Endometrial microvascular endothelial cells (primary cell): ENCODE measurements at regions not wholly inside any gene's neighbourhood (a gene's known extent, or its start where the extent isn't known, plus 50 kb on each side); places are given as distances from the start of the nearest gene placed in this dataset.

Experiments used
- in situ Hi-C: cut with HindIII; loops from 2 replicates; pipeline ENCODE4 v1.10.0; 2017; ENCODE audit warnings: low sequenced_read_pairs, low pct_unique_long_range_greater_than_20kb; ENCODE audit errors: inconsistent ontology term

DNA sequence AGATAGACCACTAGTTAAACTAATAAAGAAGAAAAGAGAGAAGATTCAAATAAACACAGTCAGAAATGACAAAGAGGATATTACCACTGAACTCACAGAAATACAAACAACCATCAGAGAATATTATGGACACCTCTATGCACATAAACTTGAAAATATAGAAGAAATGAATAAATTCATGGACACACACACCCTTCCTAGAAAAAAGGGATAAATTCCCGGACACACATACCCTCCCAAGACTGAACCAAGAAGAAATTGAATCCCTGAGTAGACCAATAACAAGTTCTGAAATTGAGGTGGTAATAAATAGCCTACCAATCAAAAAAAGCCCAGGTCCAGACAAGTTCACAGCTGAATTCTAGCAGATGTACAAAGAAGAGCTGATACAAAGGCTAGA, 187.9 kb downstream of the SEC23A start:
- in situ Hi-C loops: no loop called here

DNA sequence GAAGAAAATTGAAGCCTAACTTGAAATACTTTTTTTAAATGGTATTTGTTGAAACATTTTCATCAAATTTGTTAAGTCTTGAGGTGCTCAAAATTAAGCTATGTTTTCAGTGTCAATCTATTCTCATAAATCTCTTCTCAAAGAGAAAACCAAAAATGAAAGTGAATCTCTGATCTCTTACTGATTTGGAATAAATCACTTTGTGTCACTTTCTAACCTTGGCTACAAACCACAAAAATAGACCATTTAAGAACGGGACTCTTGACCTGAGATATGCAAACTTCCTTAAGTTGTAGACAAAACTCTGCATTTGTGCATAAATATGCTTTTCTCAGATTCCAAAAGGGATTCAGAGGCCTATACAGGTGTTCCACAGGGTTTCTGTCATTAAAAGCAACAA, 192.9 kb downstream of the SEC23A start:
- in situ Hi-C loops: no loop called here

DNA sequence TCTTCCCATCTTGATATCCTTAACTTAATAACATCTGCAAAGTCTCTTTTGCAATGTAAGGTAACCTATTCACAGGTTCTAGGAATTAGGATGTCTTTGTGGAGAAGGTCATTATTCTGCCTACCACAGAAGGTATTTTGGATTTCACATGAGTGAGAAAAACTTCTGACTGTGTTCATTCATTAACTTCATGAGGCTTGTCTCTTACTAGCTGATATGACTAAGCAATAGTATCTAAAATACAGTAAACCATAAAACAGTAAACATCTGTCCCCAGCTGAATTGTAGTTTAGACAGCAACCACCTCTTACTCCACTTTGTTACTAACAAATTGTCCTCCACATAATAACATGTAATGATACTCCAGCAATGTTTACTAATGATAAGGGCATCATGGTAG, 198.1 kb downstream of the SEC23A start:
- in situ Hi-C loops: no loop called here

DNA sequence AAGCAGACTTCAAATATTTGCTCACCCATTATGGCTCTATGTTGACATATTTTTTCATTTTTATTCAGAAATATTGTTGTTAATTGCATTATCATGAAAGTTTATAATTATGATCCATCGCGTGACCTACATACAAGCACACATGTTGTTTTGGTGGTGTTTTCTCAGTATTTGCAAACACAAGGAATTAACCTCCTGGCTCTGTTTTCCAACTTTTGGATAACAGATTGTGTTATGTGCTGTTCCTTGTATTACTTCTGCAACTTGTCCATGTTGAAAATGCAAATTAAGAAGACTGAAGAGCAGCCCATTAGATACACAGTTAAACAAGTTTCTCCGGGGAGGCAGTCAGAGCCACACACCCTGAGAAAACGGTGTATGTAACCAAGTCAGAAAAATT, 201.2 kb downstream of the SEC23A start:
- in situ Hi-C loops: no loop called here

DNA sequence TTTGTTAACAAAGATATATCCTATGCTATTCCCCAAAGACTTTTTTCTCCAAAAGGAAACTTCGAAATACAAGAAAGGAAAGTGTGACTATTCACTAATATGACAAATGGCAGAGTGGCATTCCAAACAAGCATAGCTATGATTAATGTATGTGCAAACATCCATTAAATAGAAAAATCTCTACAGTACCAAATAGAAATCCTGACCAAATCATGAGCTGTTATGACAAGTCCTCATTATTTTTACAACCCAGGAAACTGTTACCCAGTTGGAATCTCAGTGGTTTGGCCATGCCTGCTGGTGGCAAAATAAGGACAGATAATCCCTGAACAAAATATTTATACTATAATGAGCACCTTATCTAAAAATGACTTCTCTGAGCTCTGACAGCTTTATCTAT, 202.1 kb downstream of the SEC23A start:
- in situ Hi-C loops: no loop called here

DNA sequence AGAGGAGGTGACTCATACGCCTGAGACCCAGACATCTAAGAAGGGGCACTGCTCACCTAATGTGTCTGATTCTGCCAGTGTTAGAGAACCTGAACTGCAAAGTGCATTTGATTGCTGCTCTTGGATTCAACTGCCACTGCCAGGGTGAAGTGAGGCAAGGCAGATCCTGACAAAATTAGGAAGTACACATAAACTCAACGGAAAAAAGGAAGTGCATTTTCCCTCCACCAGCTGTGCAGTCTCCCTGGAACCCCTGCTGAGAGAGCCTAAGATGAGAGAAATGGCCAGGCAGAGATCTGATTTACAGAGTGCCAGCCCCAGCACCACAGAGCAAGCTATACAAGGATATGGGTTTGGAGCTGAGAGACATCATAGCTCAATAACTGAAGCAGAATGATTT, 215.3 kb downstream of the SEC23A start:
- in situ Hi-C loops: no loop called here

DNA sequence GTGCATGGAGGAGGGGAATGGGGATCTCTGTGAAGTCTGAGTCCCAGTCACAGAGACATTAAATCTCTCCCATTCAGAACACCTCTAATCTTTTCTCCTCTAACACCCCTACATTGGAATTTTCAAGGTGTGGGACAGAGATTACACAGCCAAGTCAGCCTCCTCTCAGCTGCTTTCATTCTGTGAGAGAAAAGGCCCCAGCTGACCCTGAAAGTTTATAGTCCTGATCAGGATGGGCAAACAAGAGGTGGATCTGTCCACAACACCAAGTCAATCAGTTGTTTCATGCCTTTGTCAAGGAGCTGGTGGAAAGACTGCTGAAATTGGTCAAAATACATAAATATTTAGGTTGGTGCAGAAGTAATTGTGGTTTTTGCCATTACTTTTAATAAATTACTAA, 218.9 kb downstream of the SEC23A start:
- in situ Hi-C loops: no loop called here

DNA sequence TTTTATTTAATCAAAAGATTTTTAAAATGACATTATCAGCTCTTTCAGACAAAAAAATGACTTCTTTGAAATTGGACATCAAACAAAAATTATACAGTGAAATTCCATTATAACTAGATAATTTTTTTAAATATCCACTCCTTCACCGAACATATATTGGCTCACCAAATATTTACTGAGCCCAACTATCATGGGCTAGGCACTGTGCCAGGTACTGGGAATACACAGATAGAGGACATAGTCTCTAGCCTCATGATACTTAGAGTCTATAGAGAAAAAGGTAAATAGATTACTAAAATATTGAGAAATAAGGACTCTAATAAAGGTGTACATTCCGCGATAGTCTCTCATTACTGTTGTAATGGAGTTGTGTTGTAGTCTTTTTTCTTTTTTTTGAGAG, 219.9 kb downstream of the SEC23A start:
- in situ Hi-C loops: no loop called here

DNA sequence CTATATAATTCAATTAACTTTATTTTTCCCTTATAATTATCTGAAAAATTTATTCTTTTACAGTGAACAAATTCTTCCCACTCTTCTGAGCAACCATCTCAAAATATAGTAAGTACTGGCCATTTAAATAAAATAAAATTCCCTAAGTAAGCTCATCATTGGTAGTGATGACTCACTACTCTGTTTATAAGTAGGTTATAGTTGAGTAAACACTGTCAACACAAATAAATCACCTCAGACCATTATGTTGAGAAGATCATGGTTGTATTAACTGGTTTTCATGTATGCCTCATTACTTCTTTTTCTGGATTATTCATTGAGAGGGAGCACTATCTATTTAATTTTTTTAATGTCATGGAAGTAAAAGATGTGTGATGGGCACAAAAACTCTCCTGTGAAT, 220.5 kb downstream of the SEC23A start:
- in situ Hi-C loops: no loop called here

DNA sequence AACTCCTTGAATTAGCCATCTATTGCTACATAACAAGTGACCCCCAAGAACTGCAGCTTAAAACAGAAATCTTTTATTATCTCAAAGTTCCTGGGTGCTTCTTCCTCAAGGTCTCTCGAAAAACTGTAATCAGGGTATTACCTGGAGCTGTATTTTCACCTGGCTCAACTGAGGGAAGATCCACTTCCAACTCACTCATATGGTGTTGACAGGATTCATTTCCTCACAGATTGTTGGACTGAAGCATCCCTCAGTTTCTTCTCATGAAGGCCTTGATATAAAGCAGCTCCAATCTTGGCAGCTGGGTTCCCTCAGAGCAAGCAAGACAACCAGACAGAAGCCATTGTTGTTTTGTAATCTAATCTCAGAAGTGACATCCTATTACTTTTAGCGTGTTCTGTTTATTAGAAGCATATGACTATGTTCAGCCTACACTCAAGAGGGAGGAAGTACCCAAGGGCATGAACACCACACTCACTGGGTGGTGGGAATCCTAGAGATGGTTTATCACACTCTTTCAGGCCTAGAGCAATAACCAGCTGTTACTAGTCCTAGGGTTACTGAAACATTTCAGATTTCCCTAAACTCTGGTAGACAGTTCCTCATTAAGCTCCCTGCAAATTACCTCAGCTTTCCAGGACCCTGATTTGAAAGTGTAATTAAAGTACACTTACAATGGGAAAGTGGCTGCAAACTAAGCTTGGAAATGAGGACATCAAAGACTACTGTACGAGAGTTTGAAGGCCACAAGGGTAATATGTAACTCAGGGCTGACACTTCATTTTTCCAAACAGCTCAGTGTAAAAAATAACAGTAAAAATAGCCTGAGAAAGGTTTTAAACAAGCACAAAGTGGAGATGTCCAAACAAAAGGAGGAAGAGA, 222.2 kb downstream of the SEC23A start:
- in situ Hi-C loops: no loop called here

DNA sequence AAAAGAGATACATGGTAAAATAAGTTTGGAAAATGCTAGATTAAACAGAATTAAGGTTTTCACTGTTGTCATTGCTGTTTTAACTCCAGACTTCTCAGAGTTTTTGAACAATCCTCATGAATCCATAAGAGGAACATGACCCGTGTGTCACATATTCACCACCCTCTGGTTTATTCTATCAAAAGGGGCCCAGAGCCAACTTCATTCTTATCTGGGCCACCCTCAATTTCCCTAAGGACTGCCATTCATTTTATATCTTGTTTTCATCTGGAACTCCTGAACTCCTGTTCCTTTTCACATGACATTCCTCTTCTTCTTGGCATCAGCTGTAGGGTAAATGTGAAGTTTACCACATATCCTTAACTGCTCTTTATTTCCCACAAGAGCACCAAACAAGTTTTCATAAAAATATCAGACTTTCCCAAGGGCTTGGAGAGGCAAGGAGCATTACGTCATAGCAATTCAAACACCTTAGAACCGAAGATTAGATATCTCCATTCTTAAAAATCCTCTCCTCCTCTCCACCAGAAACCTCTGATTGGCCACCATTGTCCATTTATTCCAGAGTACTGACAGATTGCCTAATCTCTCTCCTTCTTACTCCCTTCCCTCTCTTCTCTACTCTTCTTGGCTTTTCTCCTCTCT, 225.2 kb downstream of the SEC23A start:
- in situ Hi-C loops: no loop called here

DNA sequence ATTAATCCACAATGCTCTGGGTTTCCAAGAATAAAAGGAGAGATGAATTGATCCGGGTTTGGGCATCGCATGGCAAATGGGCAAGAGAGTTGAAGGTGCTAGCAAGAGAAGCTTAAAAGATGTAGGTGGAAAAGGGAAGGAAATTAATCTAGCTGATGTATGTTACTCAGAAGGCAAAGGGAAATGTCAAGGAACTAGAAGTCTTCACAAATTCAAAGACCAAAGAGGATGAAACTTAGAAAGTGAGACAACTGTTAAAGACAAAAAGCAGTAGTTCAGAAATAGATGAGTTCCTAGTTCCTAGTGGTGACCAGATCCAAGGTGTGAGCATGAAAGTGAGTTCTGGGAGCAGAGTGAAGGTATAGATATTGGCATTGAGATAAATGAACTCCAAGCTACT, 228.3 kb downstream of the SEC23A start:
- in situ Hi-C loops: loop anchor here (5.0 to 25.0 kb wide), 2 partner anchors 118 to 612 kb away; partner anchors contain the start of gene CLEC14A

DNA sequence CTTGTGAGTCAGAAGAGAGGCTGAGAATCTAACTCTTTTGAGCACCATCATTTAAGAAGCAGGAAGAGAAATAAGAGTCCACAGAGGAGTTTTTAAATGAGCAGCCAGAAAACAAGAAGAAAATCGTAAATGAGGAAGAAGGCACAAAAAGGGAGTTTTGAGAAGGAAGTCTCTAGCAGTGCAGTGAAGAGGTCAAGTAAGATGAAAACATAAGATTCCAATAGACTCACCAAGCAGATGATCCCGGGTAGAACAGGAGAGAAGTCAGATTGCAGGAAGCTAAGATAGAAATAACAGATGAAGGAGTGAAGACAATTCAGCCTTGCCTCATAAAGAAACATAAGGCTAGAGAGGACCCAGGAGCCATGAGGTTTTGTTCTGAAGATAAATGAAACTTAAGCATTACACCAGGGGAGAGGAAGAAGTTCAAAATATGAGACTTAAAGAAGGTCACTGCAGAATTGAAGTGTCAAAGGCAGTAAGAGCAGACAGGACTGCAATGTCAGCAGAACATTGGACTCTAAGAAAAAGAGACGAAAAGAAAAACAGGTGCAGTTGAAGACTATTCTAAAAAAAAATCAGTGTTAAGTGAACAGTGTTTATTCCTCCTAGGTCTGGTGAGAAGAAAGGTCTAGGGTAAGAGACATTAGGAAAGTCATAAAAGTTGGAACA, 229.0 kb downstream of the SEC23A start:
- in situ Hi-C loops: loop anchor here (5.0 to 25.0 kb wide), 2 partner anchors 118 to 612 kb away; partner anchors contain the start of gene CLEC14A

DNA sequence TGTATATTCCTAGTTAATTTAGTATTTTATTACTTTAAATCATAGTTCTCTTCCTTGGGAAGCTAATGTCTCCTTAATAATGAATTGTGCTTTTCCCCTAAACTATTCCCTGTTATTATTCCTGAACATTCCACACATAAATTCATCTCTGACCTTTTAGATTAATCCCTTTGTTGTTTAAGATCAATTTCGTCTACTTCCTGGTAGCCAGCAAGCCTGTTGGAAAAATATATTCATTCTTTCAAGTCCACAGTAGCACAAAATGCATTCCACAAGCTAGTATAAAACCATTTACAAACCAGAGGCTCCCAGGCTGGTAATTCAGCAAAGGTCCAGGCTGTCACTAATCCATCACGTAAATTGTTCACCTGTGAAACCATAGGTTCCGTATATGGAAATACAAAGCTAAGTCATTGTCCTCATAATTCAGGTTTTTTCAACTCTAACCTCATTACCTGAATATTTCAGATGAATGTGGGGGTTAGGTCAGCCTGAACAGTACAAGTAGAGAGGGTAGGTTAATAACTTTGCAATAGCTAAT, 232.7 kb downstream of the SEC23A start:
- in situ Hi-C loops: loop anchor here (5.0 to 25.0 kb wide), 2 partner anchors 122 to 608 kb away; partner anchors contain the start of gene CLEC14A

DNA sequence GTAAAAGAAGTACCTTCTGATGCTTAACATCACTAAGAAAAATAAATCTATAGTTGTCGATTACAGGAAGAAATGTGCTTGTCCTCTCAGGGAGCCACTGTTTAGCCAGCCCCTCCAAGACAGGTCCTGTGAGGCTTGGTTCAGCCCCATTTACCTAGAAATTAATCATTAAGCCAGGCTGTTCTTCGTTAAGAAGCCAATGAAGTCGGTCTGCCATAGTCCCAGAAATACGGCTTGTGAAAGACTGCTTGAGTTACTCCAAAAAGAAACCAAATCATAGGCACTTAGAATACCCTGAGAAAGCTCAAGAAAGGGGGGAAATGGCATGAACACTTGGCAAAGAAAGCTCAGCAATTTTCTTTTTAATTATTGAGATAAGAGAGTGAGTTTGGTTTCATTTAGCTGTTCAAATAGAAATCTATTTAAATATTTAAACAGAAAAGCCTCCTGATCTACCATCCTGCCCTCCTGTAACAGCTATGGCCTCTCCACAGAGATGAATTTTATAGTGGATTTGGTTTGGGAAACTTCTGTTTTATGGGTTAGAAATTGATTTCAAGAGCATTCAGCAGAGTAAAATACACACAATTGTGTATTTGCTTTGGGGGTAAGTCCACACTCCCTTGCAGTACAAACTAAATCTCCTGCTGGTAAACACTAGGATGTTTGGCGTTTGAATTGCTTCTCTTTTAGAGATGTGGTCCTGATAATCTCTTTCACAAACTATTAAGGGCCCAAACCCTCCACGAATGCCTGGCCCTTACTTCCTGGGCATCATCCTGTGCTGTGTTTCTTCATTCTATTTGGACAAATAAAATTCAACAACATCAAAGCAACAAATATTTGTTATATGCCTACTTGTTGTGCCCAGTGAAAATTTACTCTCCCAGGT, 234.4 kb downstream of the SEC23A start:
- in situ Hi-C loops: loop anchor here (25.0 kb wide), 1 partner anchor 606 kb away; the partner anchor contains the start of gene CLEC14A

DNA sequence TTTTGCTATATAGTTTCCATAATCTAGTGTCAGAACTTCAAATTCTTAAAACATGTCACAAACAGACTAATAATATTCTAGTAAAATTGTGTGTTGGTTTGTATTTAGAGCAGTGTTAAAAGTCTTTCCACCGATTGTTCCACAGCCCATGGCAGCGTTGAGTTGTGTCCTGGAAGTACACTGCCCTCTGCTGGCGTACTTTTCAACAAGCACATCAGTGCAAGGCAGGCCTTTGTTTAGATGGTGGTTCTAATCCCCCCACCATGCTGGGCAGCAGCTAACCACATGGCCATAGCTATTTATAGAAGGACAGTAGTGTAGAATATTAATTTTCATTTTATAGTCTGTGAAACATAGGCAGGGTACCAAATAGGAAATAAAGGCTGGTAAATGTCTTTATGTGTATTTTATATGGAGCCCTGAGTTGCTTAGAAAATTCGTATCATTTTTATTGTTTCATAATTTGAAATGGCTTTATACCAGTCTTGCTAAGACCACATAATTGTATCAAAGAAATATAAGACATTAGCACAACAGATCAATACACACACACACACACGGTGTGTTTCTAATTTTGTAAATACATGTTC, 235.4 kb downstream of the SEC23A start:
- in situ Hi-C loops: loop anchor here (25.0 kb wide), 1 partner anchor 605 kb away; the partner anchor contains the start of gene CLEC14A

DNA sequence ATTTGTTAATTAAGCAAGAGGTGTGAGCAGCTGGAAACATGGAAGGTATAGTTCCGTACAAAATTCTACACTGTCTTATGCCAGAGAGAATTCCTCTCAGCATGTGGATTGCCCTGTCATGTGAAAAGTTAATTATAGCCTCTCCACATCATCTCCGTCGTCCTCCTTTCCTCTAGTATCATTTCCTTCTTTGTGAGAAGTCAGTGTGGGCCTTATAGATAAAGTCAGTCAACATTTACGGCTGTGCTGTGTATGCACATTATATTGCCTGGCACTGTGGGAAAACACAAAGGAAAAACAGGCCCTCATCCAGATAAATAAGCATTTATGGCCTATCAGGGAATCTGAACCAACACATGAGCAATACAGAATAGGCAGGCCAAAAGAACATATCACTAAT, 236.6 kb downstream of the SEC23A start:
- in situ Hi-C loops: loop anchor here (25.0 kb wide), 1 partner anchor 604 kb away; the partner anchor contains the start of gene CLEC14A

DNA sequence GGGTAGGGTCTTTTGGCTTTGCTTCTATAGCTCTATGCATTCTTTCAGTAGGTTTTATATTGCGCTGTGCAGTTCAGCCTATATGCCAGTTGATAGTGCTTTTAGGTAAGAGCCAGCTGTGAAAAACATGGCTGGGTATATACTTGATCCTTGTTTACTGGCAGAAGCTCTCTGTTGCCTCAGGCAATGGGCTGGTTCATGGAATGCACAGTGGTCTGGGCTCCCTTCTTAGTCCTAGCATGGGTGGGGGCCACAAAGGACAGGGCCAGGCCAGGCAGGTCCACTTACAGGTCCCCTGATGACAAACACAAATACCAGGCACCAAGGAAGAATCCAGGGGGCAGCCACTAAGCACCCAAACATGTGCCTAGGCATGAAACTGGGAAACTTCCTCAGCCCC, 240.7 kb downstream of the SEC23A start:
- in situ Hi-C loops: loop anchor here (25.0 kb wide), 1 partner anchor 600 kb away; the partner anchor contains the start of gene CLEC14A
